Adrenal gland (tissue), 5 donors: ENCODE measurements at regions not wholly inside any gene's neighbourhood (a gene's known extent, or its start where the extent isn't known, plus 50 kb on each side); places are given as distances from the start of the nearest gene placed in this dataset.

Experiments used
- CTCF ChIP-seq, 6 experiments: fragments of 450-650 bp in 4 of 6; fragments of 200-600 bp in 2 of 6; sonication (generic) in 1 of 6; IDR thresholded peaks; 1 replicate in 5 of 6; 2 replicates in 1 of 6; pipeline versions ENCODE4 v1.5.1 to v1.8.0; 2016 to 2021; ENCODE audit warnings: antibody characterized with exemption in 6 of 6, mild to moderate bottlenecking in 2 of 6, moderate library complexity in 1 of 6
- POLR2A ChIP-seq, 2 donors: fragments of 450-650 bp; IDR thresholded peaks; one replicate each; pipeline ENCODE4 v1.6.1; 2017; ENCODE audit warnings: antibody characterized with exemption in 2 of 2, mild to moderate bottlenecking in 2 of 2, moderate library complexity in 1 of 2
- donor health status: DM: no; HTN: no; CAD: no.

GRCh38 chr5:57054135-57054534, 102.2 kb upstream of the MIER3 start:
- no peak for TF ChIP-seq POLR2A (IDR thresholded peaks at IDR 0.05)
- no peak for TF ChIP-seq CTCF (IDR thresholded peaks at IDR 0.05)
